Right lobe of liver (tissue), 4 donors: ENCODE measurements at regions not wholly inside any gene's neighbourhood (a gene's known extent, or its start where the extent isn't known, plus 50 kb on each side); places are given as distances from the start of the nearest gene placed in this dataset.

ENCODE experiments used
- CTCF ChIP-seq, 4 donors: fragments of 200-600 bp in 3 of 4; fragments of 450-650 bp in 1 of 4; IDR thresholded peaks; one replicate each; pipeline versions ENCODE4 v1.5.1 to v1.8.0; 2016 to 2022; ENCODE audit warnings: antibody characterized with exemption in 4 of 4, mild to moderate bottlenecking in 2 of 4
- POLR2A ChIP-seq: fragments of 450-650 bp; IDR thresholded peaks from one replicate; pipeline ENCODE4 v1.6.1; 2017; ENCODE audit warnings: antibody characterized with exemption, mild to moderate bottlenecking
- donor health status: DM: no; HTN: no; CAD: no.
- donor health status: DM: no; HTN: no; CAD: no.
- donor health status: DM: no; HTN: yes; CAD: no.

GRCh38 chrX:40953369-40953768 is 131.9 kb upstream of the USP9X start:
- no peak for TF ChIP-seq CTCF (IDR thresholded peaks at IDR 0.05)
- no peak for TF ChIP-seq POLR2A
